H1 (cell line): ENCODE measurements at regions not wholly inside any gene's neighbourhood (a gene's known extent, or its start where the extent isn't known, plus 50 kb on each side); places are given as distances from the start of the nearest gene placed in this dataset.

Experiments used
- CTCF ChIA-PET: fragments of 300-600 bp; sonication (Branson Sonifier 250); formaldehyde crosslinking; loops from one replicate; lab custom pipeline; 2021; ENCODE audit not compliant: partially characterized antibody; lab: Charles Lee
- POLR2A ChIA-PET: fragments of 300-600 bp; sonication (Branson Sonifier 250); formaldehyde crosslinking; loops from one replicate; lab custom pipeline; 2021; ENCODE audit warnings: inconsistent platforms; ENCODE audit not compliant: partially characterized antibody; lab: Charles Lee
- DNase-seq, 2 experiments: peaks; one replicate each; pipeline versions ENCODE4 v3.0.0 to v3.0.0-alpha.2; 2010 to 2022; ENCODE audit warnings: low spot score in 2 of 2, low read depth in 1 of 2, mixed read lengths in 1 of 2
- FAIRE-seq: peaks from 2 replicates; lab custom pipeline; 2011; peaks lifted over from hg19 to GRCh38; lab: Jason Lieb, UNC
- H2AFZ ChIP-seq: 2 replicates; pipeline ENCODE4 v1.8.1; 2012; ENCODE audit warnings: low read length, inconsistent platforms
- H2AK5ac ChIP-seq: 2 replicates; pipeline ENCODE4 v1.6.1; 2013; ENCODE audit warnings: low read depth, low read length
- H2BK120ac ChIP-seq: replicated peaks from 2 replicates; pipeline ENCODE3; 2013; ENCODE audit warnings: low read depth, low read length, inconsistent platforms
- H2BK12ac ChIP-seq: 2 replicates; pipeline ENCODE4 v1.6.1; 2013; ENCODE audit warnings: low read depth, low read length
- H2BK15ac ChIP-seq: 2 replicates; pipeline ENCODE4 v1.6.1; 2013; ENCODE audit warnings: low read length
- H2BK20ac ChIP-seq: 2 replicates; pipeline ENCODE4 v1.6.1; 2013; ENCODE audit warnings: low read length
- H2BK5ac ChIP-seq: 2 replicates; pipeline ENCODE4 v1.6.1; 2013; ENCODE audit warnings: low read depth, low read length
- H3K14ac ChIP-seq: 2 replicates; pipeline ENCODE4 v1.6.1; 2013; ENCODE audit warnings: inconsistent platforms; ENCODE audit not compliant: insufficient read length
- H3K18ac ChIP-seq: 2 replicates; pipeline ENCODE4 v1.6.1; 2013; ENCODE audit warnings: low read length; ENCODE audit errors: extremely low read depth
- H3K23ac ChIP-seq: 2 replicates; pipeline ENCODE4 v1.6.1; 2013; ENCODE audit warnings: inconsistent platforms; ENCODE audit not compliant: insufficient read length
- H3K23me2 ChIP-seq: 2 replicates; pipeline ENCODE4 v1.6.1; 2013; ENCODE audit warnings: low read depth, low read length
- H3K27ac ChIP-seq: 2 replicates; pipeline ENCODE4 v1.6.1; 2011; ENCODE audit warnings: low read depth, low read length, inconsistent platforms
- H3K27me3 ChIP-seq, 4 experiments: replicated peaks in 1 of 4; 1 replicate in 1 of 4; 2 replicates in 3 of 4; pipeline versions ENCODE4 v1.6.1 to v1.8.1; 2011 to 2013; ENCODE audit warnings: low read length in 3 of 4, mild to moderate bottlenecking in 3 of 4, inconsistent platforms in 2 of 4, mixed read lengths in 2 of 4, moderate library complexity in 1 of 4; ENCODE audit not compliant: control insufficient read depth in 3 of 4, insufficient read depth in 3 of 4; ENCODE audit errors: extremely low read depth in 1 of 4
- H3K36me3 ChIP-seq, 4 experiments: 2 replicates each; pipeline versions ENCODE4 v1.6.1 to v1.8.1; 2011 to 2013; ENCODE audit warnings: mild to moderate bottlenecking in 4 of 4, low read length in 3 of 4, moderate library complexity in 2 of 4, control low read depth in 1 of 4, inconsistent platforms in 1 of 4; ENCODE audit not compliant: insufficient read depth in 4 of 4, control insufficient read depth in 2 of 4
- H3K4ac ChIP-seq: replicated peaks from 2 replicates; pipeline ENCODE3; 2013; ENCODE audit warnings: low read length, low read depth, mixed read lengths, inconsistent platforms; ENCODE audit not compliant: insufficient read length
- H3K4me1 ChIP-seq, 4 experiments: replicated peaks in 1 of 4; 1 replicate in 1 of 4; 2 replicates in 3 of 4; pipeline versions ENCODE4 v1.6.1 to v1.8.1; 2011 to 2013; ENCODE audit warnings: low read length in 3 of 4, inconsistent platforms in 2 of 4, mixed read lengths in 1 of 4; ENCODE audit not compliant: insufficient read depth in 4 of 4, control insufficient read depth in 3 of 4
- H3K4me2 ChIP-seq, 2 experiments: 2 replicates each; pipeline versions ENCODE4 v1.6.1 to v1.8.1; 2011 to 2013; ENCODE audit warnings: low read depth in 2 of 2, low read length in 2 of 2, control low read depth in 1 of 2, inconsistent platforms in 1 of 2, mild to moderate bottlenecking in 1 of 2; ENCODE audit not compliant: insufficient read depth in 1 of 2
- H3K4me3 ChIP-seq, 4 experiments: fragments of 200-600, 300-600 bp in 1 of 4; sonication (generic), shearing (Covaris generic), sonication (Bioruptor Twin) in 1 of 4; 2 replicates each; pipeline versions ENCODE4 v1.5.1 to v1.8.1; 2011 to 2016; ENCODE audit warnings: low read length in 4 of 4, low read depth in 3 of 4, control low read depth in 2 of 4, inconsistent platforms in 2 of 4, mild to moderate bottlenecking in 2 of 4, mixed read lengths in 1 of 4, moderate library complexity in 1 of 4; ENCODE audit not compliant: insufficient read depth in 2 of 4; ENCODE audit errors: extremely low read depth in 1 of 4
- H3K56ac ChIP-seq: replicated peaks from 2 replicates; pipeline ENCODE3; 2013; ENCODE audit warnings: low read depth, mild to moderate bottlenecking, mixed read lengths, low read length, inconsistent platforms; ENCODE audit not compliant: insufficient read length
- H3K79me1 ChIP-seq: 2 replicates; pipeline ENCODE4 v1.6.1; 2013; ENCODE audit warnings: low read depth, low read length, control low read depth
- H3K79me2 ChIP-seq, 2 experiments: 2 replicates each; pipeline versions ENCODE4 v1.6.1 to v1.8.1; 2012 to 2013; ENCODE audit warnings: low read length in 2 of 2, mild to moderate bottlenecking in 2 of 2, inconsistent platforms in 1 of 2; ENCODE audit not compliant: insufficient read depth in 2 of 2, control insufficient read depth in 1 of 2
- H3K9ac ChIP-seq, 4 experiments: replicated peaks in 1 of 4; 1 replicate in 1 of 4; 2 replicates in 3 of 4; pipeline versions ENCODE4 v1.6.1 to v1.8.1; 2011 to 2013; ENCODE audit warnings: low read depth in 3 of 4, low read length in 3 of 4, control low read depth in 2 of 4, mild to moderate bottlenecking in 2 of 4, moderate library complexity in 2 of 4, inconsistent platforms in 1 of 4; ENCODE audit errors: extremely low read depth in 1 of 4
- H3K9me3 ChIP-seq, 2 experiments: 2 replicates each; pipeline versions ENCODE4 v1.6.1 to v1.8.1; 2012 to 2013; ENCODE audit warnings: mild to moderate bottlenecking in 2 of 2, moderate library complexity in 2 of 2, control low read depth in 1 of 2, inconsistent platforms in 1 of 2, low read depth in 1 of 2, low read length in 1 of 2, mixed read lengths in 1 of 2; ENCODE audit not compliant: insufficient read depth in 2 of 2
- H4K20me1 ChIP-seq, 2 experiments: replicated peaks in 1 of 2; 2 replicates each; pipeline versions ENCODE3 to v1.8.1; 2011 to 2013; ENCODE audit warnings: inconsistent platforms in 2 of 2, low read length in 2 of 2, mild to moderate bottlenecking in 1 of 2; ENCODE audit not compliant: insufficient read depth in 2 of 2, control insufficient read depth in 1 of 2
- H4K5ac ChIP-seq: 2 replicates; pipeline ENCODE4 v1.6.1; 2013; ENCODE audit warnings: low read length, low read depth, mixed read lengths, inconsistent platforms; ENCODE audit not compliant: insufficient read length
- H4K8ac ChIP-seq: 2 replicates; pipeline ENCODE4 v1.8.0; 2013; ENCODE audit warnings: mild to moderate bottlenecking, moderate library complexity, low read length, inconsistent platforms; ENCODE audit not compliant: insufficient read depth; ENCODE audit errors: extremely low read depth
- H4K91ac ChIP-seq: replicated peaks from 2 replicates; pipeline ENCODE3; 2013; ENCODE audit warnings: low read length, mixed read lengths, inconsistent platforms; ENCODE audit not compliant: insufficient read length
- ASH2L ChIP-seq: fragments of 200-600, 300-600 bp; sonication (generic); IDR thresholded peaks from one replicate; pipeline ENCODE4 v1.7.1; 2017; ENCODE audit warnings: low read length
- CBX8 ChIP-seq: fragments of 300-800, 300-1000 bp; sonication (generic); IDR thresholded peaks from 2 replicates; pipeline ENCODE4 v1.7.1; 2016; ENCODE audit warnings: low read depth, low read length, borderline replicate concordance
- E2F6 ChIP-seq: IDR thresholded peaks from 2 replicates; pipeline ENCODE4 v1.6.1; 2012; ENCODE audit warnings: inconsistent platforms
- EGR1 ChIP-seq: IDR thresholded peaks from 2 replicates; pipeline ENCODE4 v1.6.1; 2011; ENCODE audit warnings: low read depth, low read length, borderline replicate concordance
- JUND ChIP-seq: IDR thresholded peaks from 2 replicates; pipeline ENCODE4 v1.6.1; 2011; ENCODE audit warnings: mild to moderate bottlenecking, improper control_type of control experiment, low read length
- MAX ChIP-seq: IDR thresholded peaks from 2 replicates; pipeline ENCODE4 v1.6.1; 2012; ENCODE audit warnings: inconsistent platforms
- RXRA ChIP-seq: IDR thresholded peaks from 2 replicates; pipeline ENCODE4 v1.6.1; 2011; ENCODE audit warnings: low read depth, mild to moderate bottlenecking, low read length, moderate library complexity; ENCODE audit not compliant: insufficient read depth
- SP1 ChIP-seq: IDR thresholded peaks from 2 replicates; pipeline ENCODE4 v1.6.1; 2011; ENCODE audit warnings: low read depth, low read length
- TAF7 ChIP-seq: optimal IDR thresholded peaks from 2 replicates; pipeline ENCODE3; 2011; ENCODE audit warnings: low read depth, mild to moderate bottlenecking, inconsistent platforms, low read length, moderate library complexity, borderline replicate concordance
- TEAD4 ChIP-seq: IDR thresholded peaks from 2 replicates; pipeline ENCODE4 v1.6.1; 2012; ENCODE audit warnings: low read depth, low read length, inconsistent platforms, mixed read lengths
- ZNF274 ChIP-seq: IDR thresholded peaks from 2 replicates; pipeline ENCODE4 v1.7.0; 2012; ENCODE audit warnings: low read length, borderline replicate concordance; ENCODE audit errors: extremely low read depth
- WGBS, 2 experiments: shearing (Covaris generic) in 1 of 2; methylation state at CpG; one replicate each; pipeline versions ENCODE4 v1.1.6 to v1.1.7; 2013 to 2015; ENCODE audit warnings: low lambda C conversion rate in 2 of 2, mixed read lengths in 2 of 2, inconsistent platforms in 1 of 2, low coverage in 1 of 2, missing lambda C conversion rate in 1 of 2; ENCODE audit not compliant: insufficient replicate concordance in 2 of 2, insufficient coverage in 1 of 2, insufficient read length in 1 of 2; ENCODE audit errors: extremely low coverage in 1 of 2, missing lambda C conversion rate in 1 of 2; 5-methylcytosine and 5-hydroxymethylcytosine counted together

- Histone ChIP-seq H3K4ac (peak overlapping the region; percentile 30), H3K4me2 (no peak overlapping the region), H2BK120ac (no peak overlapping the region), H3K36me3 (no peaks in the 10 kb centered on the region), H3K79me1 (no peaks in the 10 kb centered on the region), H3K9ac (no peak overlapping the region), H3K79me2 (no peaks in the 10 kb centered on the region), H3K14ac (no peak overlapping the region), H4K20me1 (no peaks in the 10 kb centered on the region), H3K23ac (no peak overlapping the region), H2BK5ac (peak overlapping the region; percentile 18; the same call in 1 of the 2 replicates), H4K91ac (peak overlapping the region; percentile 50), H3K56ac (no peak overlapping the region), H2AFZ (no peak overlapping the region), H4K5ac (no peak overlapping the region), H4K8ac (no peak overlapping the region), H2AK5ac (no peak overlapping the region), H3K27ac (no peak overlapping the region), H3K4me1 (peaks cover 7 to 12% (median 9%) of the 10 kb centered on the region in 4 experiments), H2BK20ac (no peak overlapping the region), H2BK12ac (peak overlapping the region; percentile 45; the same call in 1 of the 2 replicates), H3K23me2 (no peaks in the 10 kb centered on the region; the same call in 1 of the 2 replicates), H2BK15ac (peak overlapping the region; percentile 34; the same call in 1 of the 2 replicates), H3K27me3 (no peaks in the 10 kb centered on the region; a peak in 1 of 7 replicates), H3K18ac (peak overlapping the region; percentile 38), H3K9me3 (no peaks in the 10 kb centered on the region), H3K4me3 (no peak overlapping the region)
- FAIRE-seq (no peak), DNase-seq (no peak)
- CTCF ChIA-PET: interaction anchor here (0.6 to 2.2 kb wide), 15 partner anchors 9 to 303 kb away, joined by 3 to 8 read pairs (median 3); no protein-coding TSS in a partner anchor
- POLR2A ChIA-PET: interaction anchor here (1.0 to 1.8 kb wide), 3 partner anchors 11 to 36 kb away, joined by 3 to 5 read pairs (median 4); no protein-coding TSS in a partner anchor
- 63% methylated on average over 14 of the region's 14 CpGs; no CpG with 5 or more reads in 1 of the 2 experiments for WGBS, 2 experiments
- no peak for TF ChIP-seq ASH2L
- no peak for TF ChIP-seq TAF7
- TF ChIP-seq RXRA: no peak
- no peak for TF ChIP-seq EGR1
- no peak for TF ChIP-seq SP1
- no peak for TF ChIP-seq CBX8
- 0 out of 2 replicates have a peak, but pooled peaks have one; percentile 21 for TF ChIP-seq E2F6
- peak; percentile 80 for TF ChIP-seq MAX
- TF ChIP-seq ZNF274: no peak
- 0 out of 2 replicates have a peak, but pooled peaks have one; percentile 17 for TF ChIP-seq TEAD4
- no peak for TF ChIP-seq JUND
Observed at GRCh38 chr1:5751833-5752745, 240.1 kb downstream of the NPHP4 start.
